GM19463 (cell line): ENCODE measurements at regions not wholly inside any gene's neighbourhood (a gene's known extent, or its start where the extent isn't known, plus 50 kb on each side); places are given as distances from the start of the nearest gene placed in this dataset.

Experiments used
- ATAC-seq: cut with Tn5 transposase; IDR thresholded peaks from one replicate; pipeline ENCODE4 v1.9.1; 2021; ENCODE audit warnings: mild to moderate bottlenecking, moderate library complexity; ENCODE audit not compliant: unreplicated experiment

DNA sequence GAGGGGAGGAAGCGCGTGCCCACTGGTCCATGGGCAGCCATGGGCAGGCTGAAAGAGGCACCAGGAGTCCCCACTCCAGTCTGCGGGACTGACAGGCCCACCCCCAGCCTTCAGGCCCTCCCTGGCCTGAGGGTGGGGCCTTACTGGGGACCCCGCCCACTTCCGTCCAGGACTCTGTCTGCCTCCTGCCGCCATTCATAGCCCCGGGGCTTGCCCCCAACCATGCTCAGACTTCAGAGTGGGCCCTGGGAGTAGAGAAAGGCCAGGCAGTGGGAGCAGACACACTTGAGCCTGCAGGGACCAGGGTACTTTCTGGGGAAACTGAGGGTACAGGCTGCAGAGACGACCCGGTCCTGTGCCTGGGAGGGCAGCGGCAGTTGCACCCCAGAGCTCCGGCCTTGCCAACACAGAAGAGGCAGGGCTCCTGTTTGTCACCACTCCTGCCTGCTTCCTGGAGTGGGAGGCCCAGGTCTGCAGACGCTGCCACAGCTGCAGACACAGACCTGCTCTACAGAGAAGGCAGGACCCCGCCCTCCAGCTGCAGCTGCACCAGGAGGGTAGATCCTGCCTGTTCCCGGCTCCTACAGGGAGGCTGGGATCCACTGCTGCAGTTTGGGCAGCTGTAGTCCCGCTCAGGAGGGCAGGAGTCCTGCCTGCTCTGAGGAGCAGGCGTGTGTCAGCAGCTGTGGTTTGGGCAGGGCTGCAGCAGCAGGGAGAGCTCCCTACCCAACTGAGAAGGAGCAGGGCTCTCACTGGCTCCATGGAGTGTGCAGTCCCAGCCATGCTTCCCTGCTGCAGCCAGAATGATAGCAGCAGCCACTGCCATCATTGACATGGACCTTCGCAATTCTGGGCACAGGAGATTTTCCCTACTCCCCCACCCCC lies 387.9 kb upstream of the ANO3 start:
- ATAC-seq, result no peak

DNA sequence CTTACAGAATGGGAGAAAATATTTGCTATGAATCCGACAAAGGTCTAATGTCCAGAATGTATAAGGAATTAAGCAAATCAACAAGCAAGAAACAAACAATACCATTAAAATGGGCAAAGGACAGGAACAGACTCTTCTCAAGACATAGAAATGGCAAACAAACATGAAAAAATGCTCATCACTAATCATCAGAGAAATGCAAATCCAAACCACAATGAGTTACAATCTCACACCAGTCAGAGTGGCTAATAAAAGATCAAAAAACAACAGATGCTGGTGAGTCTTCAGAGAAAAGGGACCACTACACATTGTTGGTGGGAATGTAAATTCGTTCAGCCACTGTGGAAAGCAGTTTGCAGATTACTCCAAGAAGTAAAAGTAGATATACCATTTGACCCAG lies 382.0 kb upstream of the ANO3 start:
- no peak for ATAC-seq

DNA sequence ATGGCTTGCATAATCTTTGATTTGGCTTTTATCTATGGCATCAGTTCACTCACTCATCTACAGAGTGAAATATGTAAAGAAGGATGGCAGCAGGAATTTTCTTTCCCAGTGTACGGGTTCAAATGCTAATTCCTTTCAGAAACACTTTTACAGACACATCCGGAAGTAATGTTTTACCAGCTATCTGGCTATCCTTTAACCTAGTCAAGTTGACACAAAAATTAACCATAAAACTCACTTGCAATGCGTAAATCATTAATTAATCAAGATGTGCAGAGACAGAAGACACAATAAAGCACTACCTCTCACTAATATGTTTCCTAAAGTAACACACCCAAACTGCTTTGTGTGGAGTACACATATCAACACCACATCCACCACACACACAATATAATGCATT lies 378.9 kb upstream of the ANO3 start:
- no peak for ATAC-seq

DNA sequence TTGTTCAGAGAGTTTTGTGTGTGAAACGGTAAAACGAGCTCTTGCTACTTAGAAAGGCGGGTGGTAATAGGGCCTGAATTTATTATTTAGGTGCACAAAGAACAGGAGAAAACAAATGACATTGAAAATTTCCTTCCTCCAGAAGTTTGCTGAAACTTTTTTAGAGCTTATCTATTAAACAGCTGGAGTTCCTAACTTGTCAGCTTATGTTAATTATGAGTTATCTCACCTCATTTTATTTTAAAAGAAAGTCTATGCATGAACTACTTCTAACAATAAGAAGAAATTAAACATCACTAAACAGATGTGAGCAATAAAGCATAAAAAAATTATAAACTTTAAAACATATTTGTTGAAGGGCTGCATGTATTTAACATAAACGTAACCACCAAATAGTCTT lies 373.9 kb upstream of the ANO3 start:
- ATAC-seq, result no peak

DNA sequence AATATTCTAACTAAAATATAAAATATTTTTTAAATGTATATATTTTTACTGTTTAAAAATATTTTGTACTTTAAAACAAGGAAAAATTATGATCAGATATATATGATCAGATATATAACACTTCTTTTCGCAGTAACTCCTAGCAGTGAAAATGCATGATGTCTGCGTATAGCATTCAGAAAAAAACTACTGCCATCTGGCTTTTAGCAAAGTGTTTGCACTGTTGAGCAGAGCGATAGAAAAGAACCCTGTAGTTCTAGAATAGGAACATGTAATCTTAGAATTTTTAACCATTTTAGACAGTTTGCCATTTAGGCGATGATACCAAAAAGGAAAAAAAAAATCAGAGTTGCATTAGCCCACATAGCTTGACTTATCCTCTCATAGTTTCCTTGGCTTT lies 370.4 kb upstream of the ANO3 start:
- ATAC-seq, result no peak

DNA sequence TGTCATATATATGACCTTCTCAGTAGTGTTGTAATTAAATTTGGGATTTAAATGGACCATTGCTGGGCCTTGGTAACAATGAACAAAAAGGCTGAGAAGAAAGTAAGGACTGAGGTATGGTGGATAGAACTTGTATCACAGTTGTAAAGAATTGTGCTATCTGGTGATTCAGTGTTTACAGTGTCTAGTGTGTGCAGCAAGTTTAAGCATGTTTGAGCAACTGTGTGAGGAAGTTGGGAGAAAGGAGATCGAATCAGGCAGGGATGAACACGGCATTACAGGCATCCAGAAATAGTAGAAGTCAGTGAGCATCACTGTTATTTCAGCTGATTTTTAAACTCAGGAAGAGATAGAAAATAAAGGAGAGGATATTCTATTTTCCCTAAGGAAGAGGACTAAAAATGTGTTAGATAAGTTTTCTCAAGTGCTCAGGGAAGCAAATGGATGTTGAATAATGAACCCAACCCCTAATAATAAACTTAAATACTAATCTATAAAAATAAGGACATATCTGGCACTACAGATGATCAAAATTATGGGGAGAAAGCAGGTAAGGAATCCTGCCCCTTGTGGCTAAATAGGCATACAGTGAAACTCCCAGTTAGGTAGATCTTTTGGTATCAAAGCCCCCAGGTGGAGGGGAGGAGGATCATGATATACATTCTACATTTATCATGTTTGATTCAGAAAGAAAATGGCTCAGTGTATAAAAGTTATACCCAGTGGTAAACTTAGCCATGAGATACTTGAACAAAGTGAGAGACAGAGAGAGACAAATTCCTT lies 361.0 kb upstream of the ANO3 start:
- no peak for ATAC-seq

DNA sequence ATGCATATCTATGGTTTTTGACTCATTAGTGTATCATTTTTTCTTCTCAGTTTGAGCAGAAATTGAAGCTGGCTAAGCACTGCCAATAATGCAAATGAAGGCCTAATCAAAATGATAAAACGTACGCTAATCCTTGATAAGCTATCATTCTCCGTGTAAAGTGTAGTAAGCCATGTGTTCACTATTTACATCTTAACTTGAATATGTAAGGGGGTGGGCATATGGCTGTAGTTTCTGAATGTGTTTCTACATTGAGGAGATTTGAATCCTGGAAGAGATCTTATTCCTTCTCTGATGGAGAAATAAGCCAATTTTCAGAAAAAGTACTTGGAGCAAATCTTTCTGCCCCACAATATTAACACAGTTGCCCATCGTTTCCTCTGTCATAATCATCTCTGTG lies 351.8 kb upstream of the ANO3 start:
- ATAC-seq, result no peak

DNA sequence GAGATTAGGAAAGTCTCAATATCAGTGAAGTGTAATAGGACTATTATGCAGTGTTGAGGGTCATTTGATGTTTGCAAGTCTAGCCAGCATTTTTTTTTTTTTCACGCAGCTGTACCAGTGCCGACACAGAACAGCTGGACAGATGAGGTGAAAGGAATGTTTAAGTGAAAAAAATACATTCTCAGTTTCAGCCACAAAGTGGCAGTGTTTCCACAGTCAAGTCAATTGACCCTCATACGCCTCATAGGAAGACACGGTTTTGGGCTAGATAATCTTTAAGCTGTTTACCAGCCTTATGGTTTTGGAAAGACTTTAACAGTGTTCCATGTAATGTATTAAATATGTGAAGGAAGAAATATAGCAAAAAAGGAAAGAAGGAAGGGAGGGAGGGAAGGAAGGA lies 349.9 kb upstream of the ANO3 start:
- peak; percentile 93 for ATAC-seq

DNA sequence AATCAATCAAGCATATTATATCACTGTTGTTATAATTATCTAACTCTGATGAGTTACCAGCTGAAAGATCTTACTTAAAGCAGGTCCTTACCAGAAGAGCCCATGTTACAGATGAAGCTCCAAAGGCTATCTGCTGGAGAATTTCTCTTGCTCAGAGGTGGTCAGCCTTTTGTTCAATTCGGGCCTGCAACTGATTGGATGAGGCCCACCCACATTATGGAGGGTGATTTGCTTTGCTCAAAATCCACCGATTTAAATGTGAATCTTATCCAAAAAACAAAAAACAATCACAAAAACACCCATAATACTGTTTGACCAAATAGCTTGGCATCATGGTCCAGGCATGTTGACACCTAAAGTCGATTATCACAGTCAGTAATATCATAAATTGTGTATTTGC lies 348.6 kb upstream of the ANO3 start:
- no peak for ATAC-seq

DNA sequence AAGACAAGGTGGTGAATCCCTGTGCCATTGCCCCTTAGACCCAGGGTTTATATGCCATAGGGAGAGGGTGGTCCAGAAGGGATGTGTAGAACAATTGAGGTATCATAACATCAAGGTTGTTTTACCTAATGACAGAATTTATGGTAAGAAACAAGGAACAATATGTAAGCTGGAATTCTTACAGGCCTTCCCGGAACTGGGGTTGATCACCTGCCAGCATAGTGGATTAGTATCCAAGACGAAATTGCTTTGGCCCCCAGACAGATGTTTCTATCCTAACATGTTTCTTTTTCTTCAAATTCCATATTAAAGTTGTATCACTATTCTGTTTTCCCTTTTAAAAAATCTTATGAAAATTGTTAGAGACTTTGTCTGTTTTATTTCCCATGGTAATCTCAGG lies 343.8 kb upstream of the ANO3 start:
- no peak for ATAC-seq

DNA sequence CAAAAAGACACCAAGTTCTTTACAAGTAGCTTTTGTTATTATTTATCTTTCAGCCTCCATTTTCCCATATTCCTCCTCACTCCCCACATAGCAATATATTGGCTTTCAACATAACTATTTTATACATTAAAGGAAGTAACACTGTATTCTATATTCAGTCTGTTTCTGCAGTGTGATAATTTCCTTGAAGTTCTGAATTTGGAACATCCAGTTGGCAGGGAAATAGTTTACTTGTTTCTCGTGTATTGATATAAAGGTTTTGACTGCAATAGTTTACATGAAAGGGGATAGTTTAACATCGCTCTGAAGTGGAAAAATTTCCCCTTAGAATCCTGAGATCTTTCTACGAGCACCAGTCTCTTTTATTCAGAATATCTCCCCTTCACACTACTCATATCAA lies 341.5 kb upstream of the ANO3 start:
- no peak for ATAC-seq

DNA sequence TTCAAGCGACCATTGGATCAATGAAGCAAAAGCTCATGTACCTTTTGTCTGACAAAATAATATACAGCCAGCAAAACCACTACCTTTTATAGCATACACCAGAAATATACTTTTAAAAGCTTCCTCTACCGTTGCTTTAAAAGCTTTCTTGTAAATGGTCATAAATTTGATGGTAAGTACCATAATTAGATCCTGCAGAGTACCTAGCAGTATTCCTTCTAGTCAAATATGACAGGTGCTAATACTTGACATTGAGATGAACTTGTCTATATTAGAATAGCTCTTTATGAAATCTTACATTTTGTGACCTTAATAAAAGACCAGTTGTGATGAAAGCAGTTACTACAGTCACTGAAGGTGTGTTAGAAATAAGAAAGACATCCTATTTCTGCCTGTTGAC lies 340.5 kb upstream of the ANO3 start:
- no peak for ATAC-seq

DNA sequence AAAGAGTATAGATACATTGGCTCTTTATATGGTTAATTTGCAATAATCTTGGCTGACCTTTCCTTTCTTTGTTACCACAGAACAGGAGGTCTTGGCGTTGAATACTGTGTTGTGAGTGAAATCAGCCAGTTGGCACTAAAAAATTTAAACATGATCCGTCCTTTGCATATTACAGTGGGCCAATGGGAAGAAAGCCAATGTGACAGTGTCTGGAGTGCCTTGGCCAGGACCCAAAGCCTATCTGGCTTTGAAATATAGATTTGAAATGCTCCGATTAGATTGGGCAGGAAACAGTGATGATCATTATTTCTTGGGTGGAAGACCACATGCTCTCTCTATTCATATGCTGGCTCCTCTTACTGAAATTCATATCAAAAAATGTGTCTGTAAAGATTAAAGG lies 339.6 kb upstream of the ANO3 start:
- ATAC-seq, result no peak

DNA sequence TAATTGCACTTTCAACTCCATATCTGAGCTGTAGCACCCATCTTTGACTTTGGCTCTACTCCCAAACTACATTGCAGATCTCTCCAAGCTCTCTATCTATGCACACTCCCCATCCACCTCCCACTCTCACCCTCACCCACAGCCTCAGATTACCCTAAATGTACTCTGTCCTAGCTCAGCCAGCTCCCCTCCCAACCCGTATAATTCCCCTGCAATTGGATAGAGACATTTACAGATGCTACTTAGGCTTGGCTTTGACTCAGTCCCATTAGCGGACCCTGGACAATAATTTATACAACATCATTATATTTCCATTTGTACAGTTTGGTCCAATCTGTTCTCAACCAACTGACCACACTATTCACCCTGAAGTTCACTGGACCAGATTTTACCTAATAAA lies 338.9 kb upstream of the ANO3 start:
- ATAC-seq, result no peak

DNA sequence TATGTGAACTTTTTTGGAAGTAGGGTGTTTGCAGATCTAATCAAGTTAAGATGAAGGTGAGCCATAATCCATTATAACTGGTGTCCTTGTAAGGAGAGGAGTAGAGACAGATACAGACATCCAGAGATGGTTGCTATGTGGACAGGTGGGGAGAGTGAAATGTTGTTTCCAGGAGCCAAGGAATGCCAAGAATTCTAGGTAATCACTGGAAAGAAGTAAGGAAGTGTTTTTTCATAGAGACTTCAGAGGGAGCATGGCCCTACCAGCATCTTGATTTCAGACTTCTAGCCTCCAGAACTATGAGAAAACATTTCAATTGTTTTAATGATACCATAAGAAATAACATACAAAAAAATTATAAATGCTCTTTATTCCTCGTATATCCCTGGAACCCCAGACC lies 320.5 kb upstream of the ANO3 start:
- no peak for ATAC-seq

DNA sequence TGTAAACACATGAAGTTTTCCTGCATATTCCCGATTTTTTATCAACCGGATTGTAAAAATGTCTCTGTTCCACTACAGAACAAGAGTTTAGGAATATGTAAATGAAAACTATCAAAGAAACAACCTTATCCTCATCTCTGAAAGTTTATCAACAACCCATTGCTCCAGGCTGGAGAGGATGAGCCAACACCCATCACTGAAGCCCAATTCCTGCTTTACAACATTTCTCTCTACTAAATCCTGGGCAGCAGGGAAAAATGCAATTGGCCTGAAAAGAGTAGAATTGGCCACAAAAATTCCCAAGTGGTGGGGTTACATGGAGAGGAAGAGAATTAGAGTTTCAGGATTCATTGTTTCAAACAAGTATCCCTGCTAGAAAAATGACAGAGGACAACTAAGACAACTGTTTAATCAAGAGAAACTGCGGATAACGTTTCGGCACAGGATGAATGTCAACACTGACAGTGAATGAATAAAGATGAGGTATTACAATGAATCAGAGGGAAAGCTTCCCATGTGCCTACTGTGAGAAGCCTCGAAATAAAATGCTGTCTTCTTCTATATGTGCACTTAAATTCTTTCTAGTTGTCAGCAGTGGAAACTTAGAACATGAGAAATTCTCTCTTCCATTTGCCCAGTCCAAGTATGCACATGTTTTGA lies 317.3 kb upstream of the ANO3 start:
- ATAC-seq, result no peak

DNA sequence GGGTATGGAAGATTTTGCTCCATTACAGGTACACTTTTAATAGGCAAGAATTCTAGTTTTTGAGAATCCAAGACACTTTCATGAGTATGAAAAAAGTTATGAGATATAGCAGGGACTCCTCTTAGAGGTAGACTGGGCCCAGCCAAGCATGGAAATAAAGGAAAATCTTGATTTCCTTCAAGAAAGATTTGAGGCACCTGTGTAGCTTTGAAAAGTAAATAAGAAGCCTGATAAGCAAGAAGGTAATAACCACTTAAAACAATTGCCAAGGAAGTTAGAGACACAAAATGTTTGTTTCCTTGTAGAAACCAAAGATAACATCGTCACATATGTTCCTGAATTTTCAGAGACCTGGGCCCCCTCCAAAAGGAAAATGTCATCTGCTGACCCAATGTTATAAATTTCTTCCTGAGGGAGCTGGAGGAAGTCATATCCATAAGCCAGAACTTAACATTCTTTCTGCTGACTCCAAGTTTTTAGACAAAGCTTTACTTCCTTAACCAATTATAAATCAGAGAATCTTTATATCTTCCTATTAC lies 314.5 kb upstream of the ANO3 start:
- ATAC-seq, result no peak

DNA sequence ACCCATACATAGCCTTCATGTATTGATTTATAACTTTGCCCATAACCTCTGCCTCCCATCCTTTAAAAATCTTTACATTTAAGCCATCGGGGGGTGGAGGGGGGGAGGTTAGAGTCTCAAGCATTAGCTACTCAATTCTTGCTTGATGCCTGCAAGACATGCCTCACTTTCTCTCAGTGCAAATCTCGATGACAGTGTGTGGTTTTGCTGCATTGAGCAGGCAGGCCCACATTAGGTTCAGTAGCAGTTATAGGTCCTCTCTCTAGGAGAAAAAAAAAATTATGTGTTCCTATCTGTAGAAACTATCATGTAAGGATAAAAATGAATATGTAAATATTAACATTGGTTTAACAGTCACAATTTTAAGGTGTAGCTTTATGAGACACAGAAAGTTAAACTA lies 314.0 kb upstream of the ANO3 start:
- ATAC-seq, result no peak

DNA sequence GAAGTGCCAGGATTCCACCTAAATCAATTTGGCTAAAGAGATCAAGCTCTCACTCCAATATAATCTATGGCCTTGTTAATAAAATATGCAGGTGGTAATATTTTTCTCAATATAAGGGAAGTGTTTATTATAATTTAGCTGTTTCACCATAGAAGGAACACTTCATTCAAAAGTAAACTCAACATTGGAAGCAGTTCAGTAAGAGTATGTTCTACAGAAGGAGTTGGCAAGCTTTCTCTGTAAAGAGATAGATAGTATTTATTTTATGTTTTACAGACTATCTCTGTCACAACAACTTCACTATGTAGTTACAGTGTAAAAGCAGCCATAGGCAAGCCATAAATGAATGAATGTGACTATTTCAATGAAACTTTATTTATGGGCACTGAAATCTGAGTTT lies 313.6 kb upstream of the ANO3 start:
- ATAC-seq, result no peak

DNA sequence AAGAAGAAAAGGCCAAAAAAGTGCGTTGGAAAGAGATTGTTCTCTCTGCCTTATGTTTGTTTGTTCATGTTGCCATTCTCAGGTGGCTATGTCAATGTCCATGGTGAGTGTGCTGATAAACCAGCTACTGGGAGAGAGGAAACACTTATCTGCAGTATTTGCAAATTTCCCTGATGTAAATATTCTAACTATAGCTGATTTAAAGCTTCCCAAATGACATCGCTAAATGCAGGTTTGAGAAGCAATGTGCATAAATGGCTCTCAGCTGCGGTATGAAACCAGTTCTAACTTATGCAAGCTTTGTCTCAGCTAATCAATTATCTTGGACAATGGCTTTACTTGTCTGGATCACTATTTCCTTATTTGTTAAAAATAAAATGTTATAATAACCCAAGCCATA lies 312.5 kb upstream of the ANO3 start:
- no peak for ATAC-seq

DNA sequence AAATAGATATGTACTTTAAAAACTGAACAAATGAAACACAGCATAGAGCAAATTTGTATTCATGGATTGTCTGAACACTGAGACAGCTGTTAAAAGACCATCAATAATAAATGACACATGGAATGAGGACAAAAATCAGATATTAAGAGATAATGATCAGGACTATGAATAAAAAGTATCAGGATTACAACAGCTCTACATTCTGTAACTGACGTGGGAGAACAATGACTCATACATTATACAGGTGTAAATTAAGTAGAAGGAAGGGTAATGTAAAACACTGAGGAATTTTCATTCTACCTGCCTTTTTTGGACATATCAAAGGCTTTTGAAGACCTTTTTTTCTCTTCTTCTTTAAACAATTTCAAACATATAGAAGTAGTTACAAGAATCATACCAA lies 310.9 kb upstream of the ANO3 start:
- ATAC-seq, result no peak

DNA sequence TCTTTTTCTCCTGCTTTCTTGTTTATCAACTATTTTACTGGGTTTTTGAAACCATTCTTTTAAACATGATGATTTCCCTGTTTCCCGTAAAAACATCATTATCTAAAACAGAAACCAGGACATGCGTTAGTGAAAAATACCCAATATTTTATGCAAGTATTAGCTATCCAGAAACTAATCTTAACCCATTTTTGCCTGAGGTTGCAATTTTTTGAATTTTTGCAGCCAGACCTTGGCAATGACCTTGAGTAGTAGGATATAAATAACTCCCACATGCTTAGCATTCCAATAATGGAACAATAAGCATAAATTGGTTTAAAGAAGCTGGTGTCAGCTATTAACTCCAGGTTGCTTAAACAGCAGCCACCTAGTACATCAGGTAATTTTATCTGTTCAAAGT lies 308.9 kb upstream of the ANO3 start:
- no peak for ATAC-seq
